H1 (cell line): ENCODE measurements at regions not wholly inside any gene's neighbourhood (a gene's known extent, or its start where the extent isn't known, plus 50 kb on each side); places are given as distances from the start of the nearest gene placed in this dataset.

ENCODE experiments used
- CHD7 ChIP-seq: fragments of 300-600 bp; sonication (generic); IDR thresholded peaks from 2 replicates; pipeline ENCODE4 v1.7.1; 2012; ENCODE audit warnings: low read length, moderate library complexity, mild to moderate bottlenecking, inconsistent platforms; ENCODE audit not compliant: insufficient replicate concordance
- E2F6 ChIP-seq: IDR thresholded peaks from 2 replicates; pipeline ENCODE4 v1.6.1; 2012; ENCODE audit warnings: inconsistent platforms
- EGR1 ChIP-seq: IDR thresholded peaks from 2 replicates; pipeline ENCODE4 v1.6.1; 2011; ENCODE audit warnings: low read depth, low read length, borderline replicate concordance
- KDM5A ChIP-seq: fragments of 200-600 bp; IDR thresholded peaks from 2 replicates; pipeline ENCODE4 v1.7.1; 2012; ENCODE audit warnings: mild to moderate bottlenecking, low read length, inconsistent platforms, mixed read lengths
- MAX ChIP-seq: IDR thresholded peaks from 2 replicates; pipeline ENCODE4 v1.6.1; 2012; ENCODE audit warnings: inconsistent platforms
- NANOG ChIP-seq: IDR thresholded peaks from 2 replicates; pipeline ENCODE4 v1.6.1; 2011; ENCODE audit warnings: low read length, low read depth, mild to moderate bottlenecking, inconsistent platforms; ENCODE audit not compliant: insufficient read depth, poor library complexity, severe bottlenecking
- NRF1 ChIP-seq: IDR thresholded peaks from 2 replicates; pipeline ENCODE4 v1.6.1; 2011; ENCODE audit warnings: mild to moderate bottlenecking, low read depth, low read length, improper control_type of control experiment
- POU5F1 ChIP-seq: IDR thresholded peaks from 2 replicates; pipeline ENCODE4 v1.6.1; 2011; ENCODE audit warnings: low read depth, mild to moderate bottlenecking, low read length, moderate library complexity

GRCh38 chr2:8575038-8575833 is 106.6 kb upstream of the ID2 start (continued):
- TF ChIP-seq CHD7 (no peak), E2F6 (no peak), NRF1 (no peak), EGR1 (no peak), POU5F1 (no peak), KDM5A (no peak), NANOG (no peak), MAX (no peak)
